ENCODE measurements at regions not wholly inside any gene's neighbourhood (a gene's known extent, or its start where the extent isn't known, plus 50 kb on each side); places are given as distances from the start of the nearest gene placed in this dataset.
"Not testable (repeated sequence)": the region's sequence is repeated elsewhere in the genome, so short reads cannot be mapped to it uniquely, and the experiment has no call there.

DNA sequence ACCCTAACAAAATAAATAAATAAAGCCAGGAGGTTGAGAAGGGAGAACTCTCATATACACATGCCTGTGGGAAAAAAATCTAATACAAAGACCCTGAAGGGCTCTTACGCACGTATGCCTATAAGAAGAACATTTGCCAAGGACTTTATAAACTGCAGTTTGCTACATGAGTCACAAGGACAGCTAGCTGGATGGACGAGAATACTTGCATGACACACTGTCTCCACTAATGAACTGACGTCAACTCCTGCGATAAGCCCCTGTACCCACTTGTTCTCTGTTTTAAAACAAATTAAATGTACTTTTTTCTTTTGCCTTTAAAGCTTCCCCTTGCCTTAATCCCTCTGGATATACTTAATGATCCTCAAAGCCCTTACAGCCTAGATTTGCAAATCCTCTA lies 374.6 kb upstream of the GHITM start:
- H3K4me3 ChIP-seq, result no peak overlapping the region
- intact Hi-C loops (cut with DNase I), result no loop called here
- no peak for DNase-seq
- H3K4me1 ChIP-seq (ENCODE audit: insufficient read depth), result no peaks in the 10 kb centered on the region
- no peaks in the 10 kb centered on the region for H3K36me3 ChIP-seq
- no peaks in the 10 kb centered on the region for H3K9me3 ChIP-seq
- TF ChIP-seq CTCF (IDR thresholded peaks at IDR 0.05), result no peak
- no peak for TF ChIP-seq EP300 (IDR thresholded peaks at IDR 0.05)
- TF ChIP-seq POLR2A (IDR thresholded peaks at IDR 0.05), result no peak
- WGBS, 3 donors, result 77 to 88% (median 77%) methylated on average over 5 of the region's 5 CpGs
- no peak overlapping the region for H3K27ac ChIP-seq
- no peaks in the 10 kb centered on the region for H3K27me3 ChIP-seq

DNA sequence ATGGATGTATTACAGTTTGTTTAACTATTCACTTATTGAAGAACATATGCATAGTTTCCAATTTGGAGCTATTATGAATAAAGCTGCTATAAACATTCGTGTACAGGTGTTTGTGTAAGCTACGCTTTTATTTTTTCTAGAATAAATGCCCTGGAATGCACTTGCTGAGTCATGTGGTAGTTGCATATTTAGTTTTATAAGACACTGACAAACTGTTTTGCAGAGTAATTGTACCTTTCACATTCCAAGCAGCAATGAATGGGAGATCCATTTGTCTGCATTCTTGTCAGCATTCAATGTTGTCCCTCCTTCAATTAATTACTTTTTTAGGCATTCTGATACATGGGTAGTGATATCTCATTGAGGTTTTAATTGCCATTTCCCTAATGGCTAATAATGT lies 373.6 kb upstream of the GHITM start:
- no peaks in the 10 kb centered on the region for H3K9me3 ChIP-seq
- no peaks in the 10 kb centered on the region for H3K4me1 ChIP-seq (ENCODE audit: insufficient read depth)
- 83 to 91% (median 85%) methylated on average over 2 of the region's 2 CpGs for WGBS, 3 donors
- DNase-seq, result no peak
- no peak for TF ChIP-seq POLR2A (IDR thresholded peaks at IDR 0.05)
- no peak for TF ChIP-seq EP300 (IDR thresholded peaks at IDR 0.05)
- TF ChIP-seq CTCF (IDR thresholded peaks at IDR 0.05), result no peak
- no peaks in the 10 kb centered on the region for H3K36me3 ChIP-seq
- intact Hi-C loops (cut with DNase I), result no loop called here
- no peak overlapping the region for H3K4me3 ChIP-seq
- no peaks in the 10 kb centered on the region for H3K27me3 ChIP-seq
- no peak overlapping the region for H3K27ac ChIP-seq

DNA sequence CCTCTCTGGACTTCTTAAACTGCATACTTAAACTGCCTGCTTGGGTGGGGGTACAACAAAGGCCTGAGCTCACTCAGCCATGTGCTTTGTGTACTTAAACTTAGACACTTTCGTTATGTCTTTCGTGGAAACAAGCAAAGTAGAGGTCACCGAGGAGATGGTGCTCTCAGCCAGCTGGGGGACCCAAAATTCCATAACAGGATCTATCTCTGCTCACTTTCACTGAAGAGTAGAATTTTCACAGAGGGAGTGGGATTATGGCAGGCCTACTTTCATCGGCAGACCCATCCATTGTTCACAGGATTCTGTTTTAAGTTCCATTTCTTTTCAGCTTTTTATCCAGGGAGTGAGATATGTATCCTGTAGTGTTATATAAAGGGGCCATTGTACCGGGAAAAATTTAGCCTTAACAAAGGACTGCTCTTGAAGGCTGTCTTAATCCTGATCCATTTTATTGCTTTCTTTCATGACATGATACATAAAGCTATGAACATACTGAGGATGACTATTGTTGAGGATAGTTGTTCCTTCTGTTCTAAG lies 370.0 kb upstream of the GHITM start:
- no peak for TF ChIP-seq CTCF (IDR thresholded peaks at IDR 0.05)
- no peak for TF ChIP-seq EP300 (IDR thresholded peaks at IDR 0.05)
- TF ChIP-seq POLR2A (IDR thresholded peaks at IDR 0.05), result no peak
- Histone ChIP-seq H3K27ac (no peak overlapping the region), H3K4me3 (no peak overlapping the region), H3K27me3 (no peaks in the 10 kb centered on the region), H3K9me3 (no peaks in the 10 kb centered on the region), H3K36me3 (no peaks in the 10 kb centered on the region), H3K4me1 (ENCODE audit: insufficient read depth) (no peaks in the 10 kb centered on the region)
- DNase-seq, result no peak
- WGBS, 3 donors, result 59 to 80% (median 69%) methylated on average over 5 of the region's 5 CpGs
- intact Hi-C loops (cut with DNase I), result no loop called here

DNA sequence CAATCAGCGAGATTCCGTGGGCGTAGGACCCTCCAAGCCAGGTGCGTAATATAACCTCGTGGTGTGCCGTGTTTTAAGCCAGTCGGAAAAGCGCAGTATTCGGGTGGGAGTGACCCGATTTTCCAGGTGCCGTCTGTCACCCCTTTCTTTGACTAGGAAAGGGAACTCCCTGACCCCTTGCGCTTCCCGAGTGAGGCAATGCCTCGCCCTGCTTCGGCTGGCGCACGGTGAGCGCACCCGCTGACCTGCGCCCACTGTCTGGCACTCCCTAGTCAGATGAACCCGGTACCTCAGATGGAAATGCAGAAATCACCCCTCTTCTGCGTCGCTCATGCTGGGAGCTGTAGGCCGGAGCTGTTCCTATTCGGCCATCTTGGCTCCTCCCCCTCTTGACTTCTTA lies 352.6 kb upstream of the GHITM start:
- intact Hi-C loops (cut with DNase I); H3K4me1 ChIP-seq (ENCODE audit: insufficient read depth); H3K9me3 ChIP-seq; H3K27me3 ChIP-seq; DNase-seq; H3K4me3 ChIP-seq; H3K27ac ChIP-seq; H3K36me3 ChIP-seq: not testable (repeated sequence)
- 92 to 95% (median 94%) methylated on average over 24 to 25 of the region's 25 CpGs for WGBS, 3 donors

- intact Hi-C loops (cut with DNase I), result no loop called here
- Histone ChIP-seq H3K27me3 (no peaks in the 10 kb centered on the region), H3K27ac (no peak overlapping the region), H3K4me1 (ENCODE audit: insufficient read depth) (no peaks in the 10 kb centered on the region), H3K4me3 (no peak overlapping the region), H3K9me3 (no peaks in the 10 kb centered on the region), H3K36me3 (no peaks in the 10 kb centered on the region)
- no peak for DNase-seq
- no peak for TF ChIP-seq EP300 (IDR thresholded peaks at IDR 0.05)
- no peak for TF ChIP-seq CTCF (IDR thresholded peaks at IDR 0.05)
- TF ChIP-seq POLR2A (IDR thresholded peaks at IDR 0.05), result no peak
Observed at GRCh38 chr10:83801983-83802382, 337.3 kb upstream of the GHITM start.
